ENCODE measurements at regions not wholly inside any gene's neighbourhood (a gene's known extent, or its start where the extent isn't known, plus 50 kb on each side); places are given as distances from the start of the nearest gene placed in this dataset.

GRCh38 chr5:92554447-92555085 lies 1026.5 kb downstream of the NR2F1-AS1 start:
- TF ChIP-seq CTCF (IDR thresholded peaks at IDR 0.05), result no peak
- no peak for TF ChIP-seq POLR2A (IDR thresholded peaks at IDR 0.05)

Measured in heart left ventricle (tissue), 13 donors.